Hepatocyte (in vitro differentiated cells): ENCODE measurements at regions not wholly inside any gene's neighbourhood (a gene's known extent, or its start where the extent isn't known, plus 50 kb on each side); places are given as distances from the start of the nearest gene placed in this dataset.
A peak's percentile ranks its signal among the peaks of the same experiment; 100 is the strongest.

Experiments used
- DNase-seq: peaks from one replicate; pipeline ENCODE4 v3.0.0-alpha.2; 2016; ENCODE audit warnings: low spot score
- H2AFZ ChIP-seq: fragments of 200-600 bp; sonication (generic); 2 replicates; pipeline ENCODE4 v1.6.0; 2016; ENCODE audit warnings: antibody characterized with exemption, mild to moderate bottlenecking
- H3K27ac ChIP-seq: fragments of 200-600 bp; sonication (generic); 2 replicates; pipeline ENCODE4 v1.5.1; 2016; ENCODE audit warnings: mild to moderate bottlenecking
- H3K27me3 ChIP-seq: fragments of 200-600 bp; sonication (generic); 2 replicates; pipeline ENCODE4 v1.6.1; 2016
- H3K36me3 ChIP-seq: fragments of 200-600 bp; sonication (generic); replicated peaks from 2 replicates; pipeline ENCODE4 v1.5.1; 2016; ENCODE audit warnings: low read depth; ENCODE audit not compliant: insufficient read depth
- H3K4me1 ChIP-seq: fragments of 200-600 bp; sonication (generic); 2 replicates; pipeline ENCODE4 v1.5.1; 2016; ENCODE audit warnings: mild to moderate bottlenecking, moderate library complexity; ENCODE audit not compliant: insufficient read depth
- H3K4me2 ChIP-seq: fragments of 200-600 bp; sonication (generic); 2 replicates; pipeline ENCODE4 v1.6.0; 2016
- H3K4me3 ChIP-seq: fragments of 200-600 bp; sonication (generic); 2 replicates; pipeline ENCODE4 v1.5.1; 2016; ENCODE audit warnings: mild to moderate bottlenecking
- H3K79me2 ChIP-seq: fragments of 200-600 bp; sonication (generic); 2 replicates; pipeline ENCODE4 v1.6.0; 2017; ENCODE audit warnings: mild to moderate bottlenecking
- H3K9me2 ChIP-seq: fragments of 200-600 bp; sonication (generic); replicated peaks from 2 replicates; pipeline ENCODE4 v1.6.0; 2017; ENCODE audit warnings: mild to moderate bottlenecking; ENCODE audit not compliant: insufficient read depth
- H3K9me3 ChIP-seq: fragments of 200-600 bp; sonication (generic); 2 replicates; pipeline ENCODE4 v1.5.1; 2016; ENCODE audit warnings: low read depth, mild to moderate bottlenecking
- H4K20me1 ChIP-seq: fragments of 200-600 bp; sonication (generic); 2 replicates; pipeline ENCODE4 v1.6.0; 2016; ENCODE audit warnings: mild to moderate bottlenecking; ENCODE audit not compliant: insufficient read depth, poor library complexity, severe bottlenecking
- CTCF ChIP-seq: fragments of 200-600 bp; sonication (generic); IDR thresholded peaks from 2 replicates; pipeline ENCODE4 v1.5.1; 2016; ENCODE audit warnings: antibody characterized with exemption, mild to moderate bottlenecking; ENCODE audit not compliant: poor library complexity
- EZH2 ChIP-seq: fragments of 200-600 bp; sonication (generic); IDR thresholded peaks from 2 replicates; pipeline ENCODE4 v1.6.1; 2016; ENCODE audit warnings: antibody characterized with exemption, mild to moderate bottlenecking, borderline replicate concordance
- EZH2phosphoT487 ChIP-seq: fragments of 200-600 bp; sonication (generic); IDR thresholded peaks from one replicate; pipeline ENCODE4 v1.6.1; 2018; ENCODE audit warnings: antibody characterized with exemption, mild to moderate bottlenecking, low read depth, moderate library complexity; ENCODE audit not compliant: unreplicated experiment, severe bottlenecking
- WGBS: methylation state at CpG from one replicate; pipeline ENCODE4 v1.1.6; 2016; ENCODE audit warnings: low lambda C conversion rate; ENCODE audit errors: missing lambda C conversion rate; 5-methylcytosine and 5-hydroxymethylcytosine counted together

- 100% methylated on average over 1 of the region's 1 CpG for WGBS
- Histone ChIP-seq H2AFZ (no peak overlapping the region), H4K20me1 (no peaks in the 10 kb centered on the region), H3K4me3 (no peak overlapping the region), H3K4me2 (no peak overlapping the region), H3K9me2 (no peaks in the 10 kb centered on the region), H3K9me3 (no peaks in the 10 kb centered on the region), H3K27me3 (no peaks in the 10 kb centered on the region), H3K27ac (no peak overlapping the region), H3K4me1 (no peaks in the 10 kb centered on the region), H3K79me2 (no peaks in the 10 kb centered on the region), H3K36me3 (no peaks in the 10 kb centered on the region)
- no peak for TF ChIP-seq EZH2phosphoT487
- TF ChIP-seq EZH2, result no peak
- no peak for TF ChIP-seq CTCF
- peak; percentile 10 for DNase-seq
These were observed 1120.5 kb upstream of the RAG2 start for GRCh38 chr11:37718431-37718999.

- 55% methylated on average over 3 of the region's 3 CpGs for WGBS
- Histone ChIP-seq H3K36me3 (no peaks in the 10 kb centered on the region), H3K4me3 (no peak overlapping the region), H3K4me2 (no peak overlapping the region), H3K4me1 (no peaks in the 10 kb centered on the region), H3K9me2 (no peaks in the 10 kb centered on the region), H3K9me3 (no peaks in the 10 kb centered on the region), H3K79me2 (no peaks in the 10 kb centered on the region), H3K27me3 (no peaks in the 10 kb centered on the region), H3K27ac (no peak overlapping the region), H4K20me1 (no peaks in the 10 kb centered on the region), H2AFZ (no peak overlapping the region)
- peak; percentile 15 for TF ChIP-seq CTCF
- TF ChIP-seq EZH2phosphoT487, result no peak
- DNase-seq, result peak; percentile 13
These were observed 1114.2 kb upstream of the RAG2 start for GRCh38 chr11:37712251-37712650.

- H3K4me3 ChIP-seq, result no peak overlapping the region
- H3K4me2 ChIP-seq, result no peak overlapping the region
- no peak overlapping the region for H2AFZ ChIP-seq
- H3K27ac ChIP-seq, result no peak overlapping the region
- TF ChIP-seq EZH2phosphoT487 (no peak), EZH2 (no peak), CTCF (no peak)
- H3K79me2 ChIP-seq, result no peaks in the 10 kb centered on the region
- H3K9me2 ChIP-seq, result no peaks in the 10 kb centered on the region
- no peaks in the 10 kb centered on the region for H3K27me3 ChIP-seq
- H3K9me3 ChIP-seq, result no peaks in the 10 kb centered on the region
- no peaks in the 10 kb centered on the region for H3K4me1 ChIP-seq
- no peaks in the 10 kb centered on the region for H3K36me3 ChIP-seq
- WGBS, result 74% methylated on average over 1 of the region's 1 CpG
- peak; percentile 26 for DNase-seq
- no peaks in the 10 kb centered on the region for H4K20me1 ChIP-seq
These were observed 1112.0 kb upstream of the RAG2 start for GRCh38 chr11:37710031-37710430.

GRCh38 chr11:37704791-37705190 lies 1106.8 kb upstream of the RAG2 start:
- no peak overlapping the region for H3K27ac ChIP-seq
- WGBS, result 63% methylated on average over 2 of the region's 2 CpGs
- H2AFZ ChIP-seq, result no peak overlapping the region
- H3K9me3 ChIP-seq, result no peaks in the 10 kb centered on the region
- no peak overlapping the region for H3K4me2 ChIP-seq
- no peaks in the 10 kb centered on the region for H3K79me2 ChIP-seq
- H3K4me1 ChIP-seq, result no peaks in the 10 kb centered on the region
- no peaks in the 10 kb centered on the region for H3K36me3 ChIP-seq
- H4K20me1 ChIP-seq, result no peaks in the 10 kb centered on the region
- no peak for DNase-seq
- no peaks in the 10 kb centered on the region for H3K9me2 ChIP-seq
- TF ChIP-seq CTCF, result no peak
- TF ChIP-seq EZH2phosphoT487, result no peak
- TF ChIP-seq EZH2, result no peak
- no peaks in the 10 kb centered on the region for H3K27me3 ChIP-seq
- H3K4me3 ChIP-seq, result no peak overlapping the region
